22Rv1 (cell line): ENCODE measurements at regions not wholly inside any gene's neighbourhood (a gene's known extent, or its start where the extent isn't known, plus 50 kb on each side); places are given as distances from the start of the nearest gene placed in this dataset.

Experiments
- ZFX ChIP-seq: fragments of 450-650 bp; IDR thresholded peaks from 2 replicates; pipeline ENCODE4 v1.6.1; 2017; ENCODE audit warnings: antibody characterized with exemption, borderline replicate concordance
- TF ChIP-seq, protein P1 (sequence below): fragments of 450-650 bp; IDR thresholded peaks from 2 replicates; pipeline ENCODE4 v1.5.1; 2017; ENCODE audit warnings: mild to moderate bottlenecking

DNA sequence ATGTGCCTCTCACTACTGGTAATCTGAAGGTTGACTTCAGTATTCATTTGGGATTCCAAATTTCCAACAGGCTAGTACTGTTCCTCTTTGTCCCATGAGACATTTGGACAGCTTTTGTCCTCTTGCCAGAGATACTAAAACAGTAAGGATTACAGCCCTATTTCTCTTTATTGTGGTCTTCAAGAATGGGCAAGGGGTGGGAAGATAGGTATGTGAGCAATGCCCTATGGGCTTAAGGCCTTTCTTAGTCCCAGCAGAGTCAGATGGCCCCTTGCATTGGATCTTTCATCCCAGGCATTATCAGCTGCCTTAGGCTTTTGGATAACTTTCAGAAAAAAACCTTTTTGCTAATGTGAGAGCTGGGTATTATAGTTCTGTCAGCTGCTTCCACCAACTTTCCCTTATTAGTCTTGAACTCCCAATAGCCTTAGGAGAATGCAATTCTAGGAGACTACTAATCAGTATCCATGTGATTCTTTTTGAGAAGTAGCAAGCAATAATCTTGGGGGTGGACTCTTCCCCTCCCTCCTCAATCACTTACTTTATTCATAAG lies 361.1 kb upstream of the NUDT12 start:
- TF ChIP-seq, protein P1, sequence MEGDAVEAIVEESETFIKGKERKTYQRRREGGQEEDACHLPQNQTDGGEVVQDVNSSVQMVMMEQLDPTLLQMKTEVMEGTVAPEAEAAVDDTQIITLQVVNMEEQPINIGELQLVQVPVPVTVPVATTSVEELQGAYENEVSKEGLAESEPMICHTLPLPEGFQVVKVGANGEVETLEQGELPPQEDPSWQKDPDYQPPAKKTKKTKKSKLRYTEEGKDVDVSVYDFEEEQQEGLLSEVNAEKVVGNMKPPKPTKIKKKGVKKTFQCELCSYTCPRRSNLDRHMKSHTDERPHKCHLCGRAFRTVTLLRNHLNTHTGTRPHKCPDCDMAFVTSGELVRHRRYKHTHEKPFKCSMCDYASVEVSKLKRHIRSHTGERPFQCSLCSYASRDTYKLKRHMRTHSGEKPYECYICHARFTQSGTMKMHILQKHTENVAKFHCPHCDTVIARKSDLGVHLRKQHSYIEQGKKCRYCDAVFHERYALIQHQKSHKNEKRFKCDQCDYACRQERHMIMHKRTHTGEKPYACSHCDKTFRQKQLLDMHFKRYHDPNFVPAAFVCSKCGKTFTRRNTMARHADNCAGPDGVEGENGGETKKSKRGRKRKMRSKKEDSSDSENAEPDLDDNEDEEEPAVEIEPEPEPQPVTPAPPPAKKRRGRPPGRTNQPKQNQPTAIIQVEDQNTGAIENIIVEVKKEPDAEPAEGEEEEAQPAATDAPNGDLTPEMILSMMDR = no peak
- no peak for TF ChIP-seq ZFX
